GM12878 (cell line): ENCODE measurements at regions not wholly inside any gene's neighbourhood (a gene's known extent, or its start where the extent isn't known, plus 50 kb on each side); places are given as distances from the start of the nearest gene placed in this dataset.

Experiments used
- ATAC-seq: fragments of 200-7000 bp; cut with Tn5 transposase; 3 replicates; pipeline ENCODE4 v1.9.1; 2020; ENCODE audit warnings: mild to moderate bottlenecking, moderate library complexity
- BruUV-seq: library from RNA; stranded (reverse); fragments of 400-500 nt; replicated peaks from 2 replicates; lab custom pipeline; 2021; lab: Mats Ljungman, UMichigan
- CTCF ChIA-PET: fragments of 300-600 bp; sonication (Branson Sonifier 250); formaldehyde crosslinking; extraction: SDS; loops from one replicate; lab custom pipeline; 2021; ENCODE audit warnings: inconsistent platforms; lab: Yijun Ruan, JAX
- POLR2A ChIA-PET: fragments of 350-600 bp; formaldehyde crosslinking; extraction: SDS; loops from one replicate; lab custom pipeline; 2021; ENCODE audit warnings: inconsistent platforms; lab: Charles Lee
- RAD21 ChIA-PET: fragments of 300-600 bp; sonication (Branson Sonifier 250); formaldehyde crosslinking; loops from one replicate; lab custom pipeline; 2023; ENCODE audit warnings: antibody characterized with exemption; ENCODE audit not compliant: unreplicated experiment; lab: Charles Lee
- SMC1A ChIA-PET: fragments of 300-600 bp; sonication (Branson Sonifier 250); formaldehyde crosslinking; loops from one replicate; lab custom pipeline; 2023; ENCODE audit not compliant: unreplicated experiment, uncharacterized antibody; lab: Charles Lee
- DNase-seq: peaks from one replicate; pipeline ENCODE4 v3.0.0-alpha.2; 2011; ENCODE audit warnings: low read depth, low spot score
- FAIRE-seq: peaks from 3 replicates; lab custom pipeline; 2011; peaks lifted over from hg19 to GRCh38; lab: Jason Lieb, UNC
- H2AFZ ChIP-seq: 2 replicates; pipeline ENCODE4 v1.6.0; 2011; ENCODE audit warnings: low read depth, low read length, control low read depth; ENCODE audit not compliant: control insufficient read depth
- H3K27ac ChIP-seq: 2 replicates; pipeline ENCODE4 v1.5.1; 2011; ENCODE audit warnings: control low read depth; ENCODE audit not compliant: control insufficient read depth, insufficient read depth
- H3K27me3 ChIP-seq, 2 experiments: replicated peaks in 1 of 2; 2 replicates each; pipeline versions ENCODE4 v1.6.0 to v1.6.1; 2011; ENCODE audit warnings: low read length in 1 of 2; ENCODE audit not compliant: control insufficient read depth in 2 of 2, insufficient read depth in 2 of 2
- H3K36me3 ChIP-seq, 2 experiments: 2 replicates each; pipeline ENCODE4 v1.5.1; 2011; ENCODE audit warnings: low read length in 1 of 2; ENCODE audit not compliant: control insufficient read depth in 2 of 2, insufficient read depth in 2 of 2
- H3K4me1 ChIP-seq: 2 replicates; pipeline ENCODE4 v1.6.1; 2011; ENCODE audit warnings: mild to moderate bottlenecking, low read length, moderate library complexity, mixed read lengths; ENCODE audit not compliant: control insufficient read depth, insufficient read depth
- H3K4me2 ChIP-seq: 2 replicates; pipeline ENCODE4 v1.6.0; 2011; ENCODE audit warnings: control low read depth; ENCODE audit not compliant: control insufficient read depth, insufficient read depth
- H3K4me3 ChIP-seq: fragments of 200-600 bp; sonication (generic); 2 replicates; pipeline ENCODE4 v1.5.1; 2016
- H3K79me2 ChIP-seq: 2 replicates; pipeline ENCODE4 v1.6.0; 2011; ENCODE audit warnings: low read length; ENCODE audit not compliant: control insufficient read depth, insufficient read depth
- H3K9ac ChIP-seq: 2 replicates; pipeline ENCODE4 v1.8.0; 2011; ENCODE audit warnings: low read length, control low read depth, mixed read lengths; ENCODE audit not compliant: control insufficient read depth, insufficient read depth
- H3K9me3 ChIP-seq: replicated peaks from 3 replicates; pipeline ENCODE4 v1.5.1; 2011; ENCODE audit warnings: mild to moderate bottlenecking, low read length; ENCODE audit not compliant: control insufficient read depth, insufficient read depth
- H4K20me1 ChIP-seq: 2 replicates; pipeline ENCODE4 v1.6.0; 2011; ENCODE audit not compliant: control insufficient read depth, insufficient read depth
- CHD4 ChIP-seq: fragments of 200-600 bp; sonication (generic); IDR thresholded peaks from 2 replicates; pipeline ENCODE4 v1.6.1; 2016; ENCODE audit warnings: mild to moderate bottlenecking
- RUNX3 ChIP-seq: IDR thresholded peaks from 2 replicates; pipeline ENCODE4 v1.6.1; 2012; ENCODE audit warnings: low read length, inconsistent platforms
- WRNIP1 ChIP-seq: IDR thresholded peaks from 2 replicates; pipeline ENCODE4 v1.6.1; 2011; ENCODE audit warnings: low read depth, low read length, improper control_type of control experiment, borderline replicate concordance
- WGBS: methylation state at CpG from one replicate; pipeline ENCODE4 v1.1.6; 2016; ENCODE audit warnings: low lambda C conversion rate; ENCODE audit not compliant: insufficient replicate concordance, insufficient coverage; ENCODE audit errors: missing lambda C conversion rate; 5-methylcytosine and 5-hydroxymethylcytosine counted together
- in situ Hi-C: fragments of 300-500 bp; cut with MboI; formaldehyde crosslinking; loops from 9 replicates; pipeline ENCODE4 v1.14.3; 2018; ENCODE audit warnings: mixed read lengths
- intact Hi-C: fragments of 100-400 bp; cut with micrococcal nuclease; formaldehyde crosslinking; loops from one replicate; pipeline ENCODE4 v1.14.2; 2022; ENCODE audit not compliant: unreplicated experiment
- TF ChIP-seq, protein P1 (sequence below): fragments of 450-650 bp; IDR thresholded peaks from 2 replicates; pipeline ENCODE4 v1.6.1; 2018; ENCODE audit warnings: mild to moderate bottlenecking, low read depth, moderate library complexity; ENCODE audit not compliant: partially characterized antibody

GRCh38 chr12:119245904-119246494 is 67.3 kb downstream of the HSPB8 start:
- TF ChIP-seq, protein P1, sequence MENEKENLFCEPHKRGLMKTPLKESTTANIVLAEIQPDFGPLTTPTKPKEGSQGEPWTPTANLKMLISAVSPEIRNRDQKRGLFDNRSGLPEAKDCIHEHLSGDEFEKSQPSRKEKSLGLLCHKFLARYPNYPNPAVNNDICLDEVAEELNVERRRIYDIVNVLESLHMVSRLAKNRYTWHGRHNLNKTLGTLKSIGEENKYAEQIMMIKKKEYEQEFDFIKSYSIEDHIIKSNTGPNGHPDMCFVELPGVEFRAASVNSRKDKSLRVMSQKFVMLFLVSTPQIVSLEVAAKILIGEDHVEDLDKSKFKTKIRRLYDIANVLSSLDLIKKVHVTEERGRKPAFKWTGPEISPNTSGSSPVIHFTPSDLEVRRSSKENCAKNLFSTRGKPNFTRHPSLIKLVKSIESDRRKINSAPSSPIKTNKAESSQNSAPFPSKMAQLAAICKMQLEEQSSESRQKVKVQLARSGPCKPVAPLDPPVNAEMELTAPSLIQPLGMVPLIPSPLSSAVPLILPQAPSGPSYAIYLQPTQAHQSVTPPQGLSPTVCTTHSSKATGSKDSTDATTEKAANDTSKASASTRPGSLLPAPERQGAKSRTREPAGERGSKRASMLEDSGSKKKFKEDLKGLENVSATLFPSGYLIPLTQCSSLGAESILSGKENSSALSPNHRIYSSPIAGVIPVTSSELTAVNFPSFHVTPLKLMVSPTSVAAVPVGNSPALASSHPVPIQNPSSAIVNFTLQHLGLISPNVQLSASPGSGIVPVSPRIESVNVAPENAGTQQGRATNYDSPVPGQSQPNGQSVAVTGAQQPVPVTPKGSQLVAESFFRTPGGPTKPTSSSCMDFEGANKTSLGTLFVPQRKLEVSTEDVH, result no peak
- no peak for TF ChIP-seq WRNIP1
- TF ChIP-seq, all 136 proteins: peak for 0
- FAIRE-seq (no peak), DNase-seq (no peak), ATAC-seq (no peak)
- Histone ChIP-seq H3K4me1 (no peaks in the 10 kb centered on the region), H3K9me3 (no peaks in the 10 kb centered on the region), H2AFZ (no peak overlapping the region), H3K79me2 (no peaks in the 10 kb centered on the region), H4K20me1 (no peaks in the 10 kb centered on the region), H3K4me2 (no peak overlapping the region), H3K36me3 (no peaks in the 10 kb centered on the region), H3K27me3 (no peaks in the 10 kb centered on the region), H3K4me3 (no peak overlapping the region), H3K9ac (no peak overlapping the region), H3K27ac (no peak overlapping the region)
- in situ Hi-C loops (no loop called here), intact Hi-C loops (no loop called here)
- SMC1A ChIA-PET, result no interaction called here
- no TSS peak for BruUV-seq
- CTCF ChIA-PET, result no interaction called here
- POLR2A ChIA-PET, result no interaction called here
- RAD21 ChIA-PET, result no interaction called here
- 0% methylated on average over 2 of the region's 2 CpGs for WGBS

GRCh38 chr12:119247007-119247719 is 68.4 kb downstream of the HSPB8 start:
- Histone ChIP-seq H3K4me1 (no peaks in the 10 kb centered on the region), H3K27me3 (no peaks in the 10 kb centered on the region), H4K20me1 (no peaks in the 10 kb centered on the region), H3K4me3 (no peak overlapping the region), H3K27ac (no peak overlapping the region), H3K9ac (no peak overlapping the region), H3K36me3 (no peaks in the 10 kb centered on the region), H3K79me2 (no peaks in the 10 kb centered on the region), H3K4me2 (no peak overlapping the region), H3K9me3 (no peaks in the 10 kb centered on the region), H2AFZ (no peak overlapping the region)
- no peak for FAIRE-seq
- intact Hi-C loops, result no loop called here
- no TSS peak for BruUV-seq
- ChIA-PET SMC1A (no interaction called here), CTCF (no interaction called here), RAD21 (interaction anchor here (1.4 kb wide), 1 partner anchor 12 kb away, joined by 3 read pairs; no protein-coding TSS in a partner anchor), POLR2A (no interaction called here)
- no peak for DNase-seq
- WGBS, result 33% methylated on average over 6 of the region's 6 CpGs
- no peak for ATAC-seq
- no peak for TF ChIP-seq RUNX3
- no peak for TF ChIP-seq CHD4
- TF ChIP-seq, all 136 proteins: peak for 0
- in situ Hi-C loops, result no loop called here
